MCF 10A (cell line): ENCODE measurements at regions not wholly inside any gene's neighbourhood (a gene's known extent, or its start where the extent isn't known, plus 50 kb on each side); places are given as distances from the start of the nearest gene placed in this dataset.

ENCODE experiments used
- BruUV-seq: library from RNA; stranded (reverse); fragments of 400-500 nt; replicated peaks from 2 replicates; lab custom pipeline; 2021; lab: Mats Ljungman, UMichigan
- CTCF ChIA-PET: fragments of 300-600 bp; sonication (Branson Sonifier 250); formaldehyde crosslinking; extraction: SDS; loops from one replicate; lab custom pipeline; 2021; ENCODE audit warnings: antibody characterized with exemption, inconsistent platforms; lab: Yijun Ruan, JAX
- POLR2A ChIA-PET: fragments of 300-600, 350-650 bp; sonication (Branson Sonifier 250); formaldehyde crosslinking; extraction: SDS; loops from one replicate; lab custom pipeline; 2020; ENCODE audit warnings: antibody characterized with exemption, inconsistent platforms; lab: Yijun Ruan, JAX
- DNase-seq: peaks from one replicate; pipeline ENCODE4 v3.0.0-alpha.2; 2018; ENCODE audit not compliant: unreplicated experiment
- H3K27ac Mint-ChIP-seq: one replicate; pipeline ENCODE4 v1.8.0; 2022; ENCODE audit warnings: mild to moderate bottlenecking, low read depth, mixed read lengths; ENCODE audit not compliant: unreplicated experiment
- H3K27me3 Mint-ChIP-seq: one replicate; pipeline ENCODE4 v1.8.0; 2022; ENCODE audit warnings: mixed read lengths; ENCODE audit not compliant: insufficient read depth, unreplicated experiment
- H3K36me3 Mint-ChIP-seq: one replicate; pipeline ENCODE4 v1.8.0; 2022; ENCODE audit warnings: mild to moderate bottlenecking, moderate library complexity, mixed read lengths; ENCODE audit not compliant: insufficient read depth, unreplicated experiment
- H3K4me1 Mint-ChIP-seq: one replicate; pipeline ENCODE4 v1.8.0; 2022; ENCODE audit warnings: mixed read lengths; ENCODE audit not compliant: insufficient read depth, unreplicated experiment
- H3K4me3 Mint-ChIP-seq: one replicate; pipeline ENCODE4 v1.8.0; 2022; ENCODE audit warnings: mild to moderate bottlenecking, moderate library complexity, mixed read lengths; ENCODE audit not compliant: unreplicated experiment
- H3K9me3 Mint-ChIP-seq: one replicate; pipeline ENCODE4 v1.8.0; 2022; ENCODE audit warnings: mixed read lengths; ENCODE audit not compliant: unreplicated experiment
- intact Hi-C: fragments of 100-400 bp; cut with micrococcal nuclease; formaldehyde crosslinking; loops from 2 replicates; pipeline ENCODE4 v1.14.1; 2022
- TF ChIP-seq, protein P1 (sequence below): fragments of 200-600 bp; IDR thresholded peaks from one replicate; pipeline ENCODE4 v1.8.0; 2022; ENCODE audit warnings: antibody characterized with exemption, mild to moderate bottlenecking; ENCODE audit not compliant: unreplicated experiment

DNA sequence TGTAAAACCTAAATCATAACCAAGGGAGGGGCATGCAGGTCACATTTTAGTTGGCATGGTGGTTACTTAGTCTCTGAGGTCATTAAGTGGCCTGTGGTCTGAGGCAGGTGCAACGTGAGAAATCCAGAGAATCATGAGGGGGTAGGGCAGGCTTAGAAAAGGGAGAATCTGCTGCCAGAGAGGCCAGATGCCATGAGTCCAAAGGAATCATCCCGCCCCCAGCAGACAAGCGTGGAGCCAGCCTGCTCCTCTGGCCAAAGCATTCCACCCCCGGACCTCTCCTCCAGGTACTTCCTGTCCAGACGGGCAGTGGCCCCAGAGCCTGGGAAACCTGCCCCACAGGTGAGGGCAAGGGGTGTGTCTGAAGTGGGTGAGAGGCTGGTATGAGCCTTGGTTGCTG, 196.4 kb upstream of the ZNF32 start:
- POLR2A ChIA-PET, result no interaction called here
- intact Hi-C loops, result no loop called here
- CTCF ChIA-PET, result no interaction called here
- no TSS peak for BruUV-seq
- Mint-ChIP-seq H3K4me1 (peaks cover 12% of the 10 kb centered on the region), H3K27ac (no peak overlapping the region), H3K27me3 (no peaks in the 10 kb centered on the region), H3K9me3 (peaks cover 11% of the 10 kb centered on the region), H3K4me3 (no peak overlapping the region), H3K36me3 (no peaks in the 10 kb centered on the region)
- no peak for DNase-seq
- TF ChIP-seq, protein P1, sequence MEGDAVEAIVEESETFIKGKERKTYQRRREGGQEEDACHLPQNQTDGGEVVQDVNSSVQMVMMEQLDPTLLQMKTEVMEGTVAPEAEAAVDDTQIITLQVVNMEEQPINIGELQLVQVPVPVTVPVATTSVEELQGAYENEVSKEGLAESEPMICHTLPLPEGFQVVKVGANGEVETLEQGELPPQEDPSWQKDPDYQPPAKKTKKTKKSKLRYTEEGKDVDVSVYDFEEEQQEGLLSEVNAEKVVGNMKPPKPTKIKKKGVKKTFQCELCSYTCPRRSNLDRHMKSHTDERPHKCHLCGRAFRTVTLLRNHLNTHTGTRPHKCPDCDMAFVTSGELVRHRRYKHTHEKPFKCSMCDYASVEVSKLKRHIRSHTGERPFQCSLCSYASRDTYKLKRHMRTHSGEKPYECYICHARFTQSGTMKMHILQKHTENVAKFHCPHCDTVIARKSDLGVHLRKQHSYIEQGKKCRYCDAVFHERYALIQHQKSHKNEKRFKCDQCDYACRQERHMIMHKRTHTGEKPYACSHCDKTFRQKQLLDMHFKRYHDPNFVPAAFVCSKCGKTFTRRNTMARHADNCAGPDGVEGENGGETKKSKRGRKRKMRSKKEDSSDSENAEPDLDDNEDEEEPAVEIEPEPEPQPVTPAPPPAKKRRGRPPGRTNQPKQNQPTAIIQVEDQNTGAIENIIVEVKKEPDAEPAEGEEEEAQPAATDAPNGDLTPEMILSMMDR, result no peak

DNA sequence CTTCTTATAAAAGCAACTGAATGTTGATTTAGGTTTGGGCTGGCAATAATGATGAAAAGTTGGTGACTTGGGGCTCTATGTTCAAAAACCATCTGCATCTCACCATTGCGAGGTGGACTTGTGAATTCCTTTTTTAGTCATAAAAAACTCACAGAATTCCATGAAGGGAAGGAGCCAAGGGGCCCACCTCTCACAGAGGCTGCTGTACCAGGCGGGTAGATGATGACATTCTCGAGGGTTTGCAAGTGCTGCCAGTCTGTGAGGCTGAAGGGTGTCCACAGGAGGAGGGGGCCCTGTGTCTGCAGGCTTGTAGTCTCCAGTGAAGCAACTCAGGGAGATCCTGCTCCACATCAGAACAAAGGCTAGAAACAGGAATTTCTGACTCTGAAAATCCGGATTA, 195.5 kb upstream of the ZNF32 start:
- H3K27me3 Mint-ChIP-seq, result no peaks in the 10 kb centered on the region
- intact Hi-C loops, result no loop called here
- no peaks in the 10 kb centered on the region for H3K36me3 Mint-ChIP-seq
- POLR2A ChIA-PET, result no interaction called here
- DNase-seq, result no peak
- TF ChIP-seq, protein P1, result no peak
- H3K9me3 Mint-ChIP-seq, result peaks cover 11% of the 10 kb centered on the region
- BruUV-seq, result no TSS peak
- H3K4me3 Mint-ChIP-seq, result no peak overlapping the region
- CTCF ChIA-PET, result no interaction called here
- H3K4me1 Mint-ChIP-seq, result peaks cover 12% of the 10 kb centered on the region
- no peak overlapping the region for H3K27ac Mint-ChIP-seq

DNA sequence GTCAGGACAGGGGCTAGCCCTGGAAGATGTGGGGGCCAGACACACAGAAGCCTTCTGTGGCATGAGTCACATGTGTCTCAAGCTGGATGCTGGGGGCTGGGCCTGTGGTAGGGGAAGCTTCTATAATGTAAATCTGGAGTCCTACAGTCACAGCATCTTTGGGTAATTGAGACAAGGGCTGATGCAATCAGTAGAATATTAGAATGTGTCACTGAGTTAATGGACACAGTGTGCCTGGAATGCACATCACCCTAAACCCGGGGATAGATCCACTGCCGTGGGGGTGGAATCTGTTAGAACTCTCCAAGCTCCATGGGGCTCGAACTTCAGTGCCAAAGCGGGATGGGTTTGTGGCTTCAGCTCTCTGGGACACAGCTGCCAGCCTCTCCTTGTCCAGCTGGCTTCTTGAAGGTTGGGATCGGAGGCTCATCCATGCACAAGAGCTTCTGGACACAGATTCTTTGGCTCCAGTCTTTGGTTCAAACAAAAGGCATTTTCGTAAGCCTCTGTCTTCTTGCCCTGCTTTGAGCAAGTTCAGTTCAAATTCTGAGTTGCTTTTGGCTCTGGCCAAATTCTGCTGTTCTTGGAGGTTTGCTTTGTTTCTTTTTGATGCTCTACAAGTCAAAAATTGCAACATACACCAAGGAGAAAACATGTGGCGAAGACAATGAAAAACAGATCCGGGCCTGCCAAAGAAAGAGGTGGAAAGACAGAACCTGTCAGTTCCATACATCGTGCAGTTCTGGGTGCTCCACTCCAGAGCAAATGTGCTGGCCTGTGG, 194.8 kb upstream of the ZNF32 start:
- Mint-ChIP-seq H3K36me3 (no peaks in the 10 kb centered on the region), H3K27me3 (no peaks in the 10 kb centered on the region), H3K27ac (no peak overlapping the region), H3K4me1 (peaks cover 12% of the 10 kb centered on the region), H3K4me3 (no peak overlapping the region), H3K9me3 (peaks cover 11% of the 10 kb centered on the region)
- CTCF ChIA-PET, result interaction anchor here (0.6 kb wide), 2 partner anchors 9 to 1604 kb away, joined by 3 read pairs; no protein-coding TSS in a partner anchor
- POLR2A ChIA-PET, result no interaction called here
- TF ChIP-seq, protein P1, result no peak
- peak; percentile 40 for DNase-seq
- intact Hi-C loops, result no loop called here
- BruUV-seq, result no TSS peak

DNA sequence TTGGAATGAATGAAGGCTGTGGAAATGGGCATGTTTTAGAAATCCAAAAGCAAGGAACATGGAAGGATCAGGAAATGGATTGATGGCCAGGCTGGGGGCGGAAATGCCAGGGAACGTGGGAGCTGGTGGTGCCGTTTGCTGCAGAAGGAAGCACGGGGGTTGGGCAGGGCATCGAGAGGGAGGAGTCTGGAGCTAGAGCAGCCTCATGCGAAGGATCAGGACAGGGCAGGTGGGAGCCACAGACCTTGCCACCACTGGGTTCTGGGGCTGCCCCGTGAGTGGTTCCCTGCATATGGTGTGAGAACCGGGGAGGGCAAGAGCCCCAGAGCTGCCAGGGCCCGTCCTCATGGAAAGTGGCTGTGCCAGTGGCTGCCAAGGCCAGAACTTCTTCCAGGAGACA, 193.8 kb upstream of the ZNF32 start:
- no peak for DNase-seq
- Mint-ChIP-seq H3K4me3 (no peak overlapping the region), H3K36me3 (no peaks in the 10 kb centered on the region), H3K27me3 (no peaks in the 10 kb centered on the region), H3K9me3 (peaks cover 11% of the 10 kb centered on the region), H3K27ac (no peak overlapping the region), H3K4me1 (peaks cover 12% of the 10 kb centered on the region)
- ChIA-PET CTCF (no interaction called here), POLR2A (no interaction called here)
- BruUV-seq, result no TSS peak
- intact Hi-C loops, result no loop called here
- TF ChIP-seq, protein P1, result no peak
